ENCODE measurements at regions not wholly inside any gene's neighbourhood (a gene's known extent, or its start where the extent isn't known, plus 50 kb on each side); places are given as distances from the start of the nearest gene placed in this dataset.

DNA sequence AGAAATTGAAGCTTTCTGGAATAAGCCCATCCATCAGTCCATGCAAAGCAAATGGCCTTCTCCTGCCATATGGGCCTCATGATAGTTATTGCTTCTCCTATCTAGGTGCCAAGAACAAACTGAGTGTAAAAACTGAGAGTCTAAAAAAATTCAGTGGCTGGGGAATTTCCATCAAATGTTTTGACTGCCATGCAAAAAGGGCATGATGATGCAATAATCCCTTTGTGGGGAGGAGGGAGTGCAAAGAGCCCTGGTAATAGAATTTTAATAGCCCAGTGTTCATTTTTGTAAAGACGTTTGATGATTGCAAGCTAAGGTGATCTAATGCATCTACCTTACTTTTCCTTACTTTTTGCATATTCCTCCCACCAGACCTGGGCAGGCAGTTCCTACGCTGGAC lies 683.7 kb downstream of the EPM2A start:
- Mint-ChIP-seq H3K4me3 (ENCODE audit: low read depth, unreplicated experiment) (no peak overlapping the region), H3K27me3 (ENCODE audit: unreplicated experiment) (no peaks in the 10 kb centered on the region), H3K27ac (ENCODE audit: unreplicated experiment) (no peak overlapping the region), H3K9me3 (ENCODE audit: low read depth, unreplicated experiment) (no peaks in the 10 kb centered on the region), H3K4me1 (ENCODE audit: low read depth, unreplicated experiment) (no peaks in the 10 kb centered on the region), H3K36me3 (ENCODE audit: insufficient read depth, unreplicated experiment) (no peaks in the 10 kb centered on the region)
- intact Hi-C loops (cut with micrococcal nuclease; ENCODE audit: unreplicated experiment) = no loop called here
- no TSS peak for BruUV-seq (replicated peaks)
- CTCF ChIA-PET = no interaction called here
- no peak for DNase-seq
- TF ChIP-seq, protein P1, sequence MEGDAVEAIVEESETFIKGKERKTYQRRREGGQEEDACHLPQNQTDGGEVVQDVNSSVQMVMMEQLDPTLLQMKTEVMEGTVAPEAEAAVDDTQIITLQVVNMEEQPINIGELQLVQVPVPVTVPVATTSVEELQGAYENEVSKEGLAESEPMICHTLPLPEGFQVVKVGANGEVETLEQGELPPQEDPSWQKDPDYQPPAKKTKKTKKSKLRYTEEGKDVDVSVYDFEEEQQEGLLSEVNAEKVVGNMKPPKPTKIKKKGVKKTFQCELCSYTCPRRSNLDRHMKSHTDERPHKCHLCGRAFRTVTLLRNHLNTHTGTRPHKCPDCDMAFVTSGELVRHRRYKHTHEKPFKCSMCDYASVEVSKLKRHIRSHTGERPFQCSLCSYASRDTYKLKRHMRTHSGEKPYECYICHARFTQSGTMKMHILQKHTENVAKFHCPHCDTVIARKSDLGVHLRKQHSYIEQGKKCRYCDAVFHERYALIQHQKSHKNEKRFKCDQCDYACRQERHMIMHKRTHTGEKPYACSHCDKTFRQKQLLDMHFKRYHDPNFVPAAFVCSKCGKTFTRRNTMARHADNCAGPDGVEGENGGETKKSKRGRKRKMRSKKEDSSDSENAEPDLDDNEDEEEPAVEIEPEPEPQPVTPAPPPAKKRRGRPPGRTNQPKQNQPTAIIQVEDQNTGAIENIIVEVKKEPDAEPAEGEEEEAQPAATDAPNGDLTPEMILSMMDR (IDR thresholded peaks at IDR 0.05; ENCODE audit: unreplicated experiment) = no peak

DNA sequence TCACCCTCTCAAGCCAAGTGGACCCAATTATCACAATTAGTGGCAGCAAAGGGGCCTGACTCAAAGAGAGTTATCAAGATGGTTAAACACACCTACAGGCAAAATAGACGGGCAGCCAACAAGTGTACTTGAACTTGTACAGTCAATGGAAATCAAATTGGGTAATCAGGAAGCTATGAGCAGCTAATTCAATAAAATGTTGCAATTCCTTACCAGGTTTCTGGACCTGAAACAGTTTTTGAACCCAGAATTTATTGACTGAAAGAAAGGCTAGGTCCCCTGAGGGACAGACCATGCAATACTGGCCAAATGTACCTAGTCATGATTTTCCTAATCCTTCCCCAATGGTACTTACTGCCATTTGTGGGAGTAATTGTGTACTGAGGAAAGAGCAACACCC lies 679.8 kb downstream of the EPM2A start:
- no peaks in the 10 kb centered on the region for H3K36me3 Mint-ChIP-seq (ENCODE audit: insufficient read depth, unreplicated experiment)
- CTCF ChIA-PET = no interaction called here
- intact Hi-C loops (cut with micrococcal nuclease; ENCODE audit: unreplicated experiment) = no loop called here

DNA sequence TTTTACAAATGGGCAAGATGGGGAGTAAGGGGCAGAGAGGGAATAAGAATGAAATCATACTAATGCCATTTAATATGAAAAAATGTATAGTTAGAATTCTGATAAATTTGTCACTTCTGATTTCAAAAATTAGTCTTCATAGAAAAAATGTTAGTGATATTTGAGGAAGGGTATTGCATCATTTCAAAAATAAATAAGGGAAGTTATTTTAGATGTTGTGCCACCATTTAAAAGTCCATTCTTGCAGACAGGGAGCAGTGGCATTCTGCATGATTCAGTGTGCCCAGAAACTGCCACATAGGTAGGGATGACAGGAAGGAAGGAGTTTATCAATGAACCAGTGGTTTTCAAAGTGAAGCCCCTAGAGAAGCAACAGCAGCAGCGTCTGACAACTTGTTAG lies 674.6 kb downstream of the EPM2A start:
- DNase-seq = no peak
- BruUV-seq (replicated peaks) = no TSS peak
- CTCF ChIA-PET = no interaction called here
- TF ChIP-seq, protein P1 (IDR thresholded peaks at IDR 0.05; ENCODE audit: unreplicated experiment) = no peak
- H3K36me3 Mint-ChIP-seq (ENCODE audit: insufficient read depth, unreplicated experiment) = no peaks in the 10 kb centered on the region
- H3K9me3 Mint-ChIP-seq (ENCODE audit: low read depth, unreplicated experiment) = no peaks in the 10 kb centered on the region
- H3K27me3 Mint-ChIP-seq (ENCODE audit: unreplicated experiment) = no peaks in the 10 kb centered on the region
- no peak overlapping the region for H3K27ac Mint-ChIP-seq (ENCODE audit: unreplicated experiment)
- intact Hi-C loops (cut with micrococcal nuclease; ENCODE audit: unreplicated experiment) = no loop called here
- peaks cover 9% of the 10 kb centered on the region for H3K4me1 Mint-ChIP-seq (ENCODE audit: low read depth, unreplicated experiment)
- no peak overlapping the region for H3K4me3 Mint-ChIP-seq (ENCODE audit: low read depth, unreplicated experiment)

More for the DNA sequence above, 679.8 kb downstream of the EPM2A start:
- peaks cover 9% of the 10 kb centered on the region for H3K4me1 Mint-ChIP-seq (ENCODE audit: low read depth, unreplicated experiment)
- no peak overlapping the region for H3K4me3 Mint-ChIP-seq (ENCODE audit: low read depth, unreplicated experiment)
- no TSS peak for BruUV-seq (replicated peaks)
- no peaks in the 10 kb centered on the region for H3K9me3 Mint-ChIP-seq (ENCODE audit: low read depth, unreplicated experiment)
- no peaks in the 10 kb centered on the region for H3K27me3 Mint-ChIP-seq (ENCODE audit: unreplicated experiment)
- TF ChIP-seq, protein P1 (IDR thresholded peaks at IDR 0.05; ENCODE audit: unreplicated experiment) = no peak
- H3K27ac Mint-ChIP-seq (ENCODE audit: unreplicated experiment) = no peak overlapping the region
- DNase-seq = no peak

DNA sequence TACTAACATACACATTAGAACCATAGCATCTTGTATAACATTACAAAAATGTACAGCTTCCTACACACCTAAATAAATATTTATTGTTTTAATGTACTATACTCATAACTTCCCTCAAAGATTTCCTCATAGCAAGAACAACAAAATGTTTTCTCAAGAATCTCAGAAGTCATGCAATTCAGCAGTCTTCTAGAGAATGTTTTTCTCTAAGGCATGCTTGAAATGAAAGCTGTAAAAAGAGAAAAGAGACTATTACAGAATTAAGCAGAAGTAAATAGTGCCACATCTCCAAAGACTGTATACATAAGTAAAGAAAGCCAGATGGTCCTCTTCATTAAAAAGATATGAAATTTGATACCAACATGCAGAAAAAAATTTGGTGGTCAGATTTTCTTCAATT lies 672.2 kb downstream of the EPM2A start:
- CTCF ChIA-PET = no interaction called here
- no peak for DNase-seq
- intact Hi-C loops (cut with micrococcal nuclease; ENCODE audit: unreplicated experiment) = no loop called here
- no peaks in the 10 kb centered on the region for H3K36me3 Mint-ChIP-seq (ENCODE audit: insufficient read depth, unreplicated experiment)
- H3K4me1 Mint-ChIP-seq (ENCODE audit: low read depth, unreplicated experiment) = peaks cover 9% of the 10 kb centered on the region
- no peaks in the 10 kb centered on the region for H3K27me3 Mint-ChIP-seq (ENCODE audit: unreplicated experiment)
- no peaks in the 10 kb centered on the region for H3K9me3 Mint-ChIP-seq (ENCODE audit: low read depth, unreplicated experiment)
- H3K4me3 Mint-ChIP-seq (ENCODE audit: low read depth, unreplicated experiment) = no peak overlapping the region
- H3K27ac Mint-ChIP-seq (ENCODE audit: unreplicated experiment) = no peak overlapping the region
- no TSS peak for BruUV-seq (replicated peaks)
- TF ChIP-seq, protein P1 (IDR thresholded peaks at IDR 0.05; ENCODE audit: unreplicated experiment) = no peak

DNA sequence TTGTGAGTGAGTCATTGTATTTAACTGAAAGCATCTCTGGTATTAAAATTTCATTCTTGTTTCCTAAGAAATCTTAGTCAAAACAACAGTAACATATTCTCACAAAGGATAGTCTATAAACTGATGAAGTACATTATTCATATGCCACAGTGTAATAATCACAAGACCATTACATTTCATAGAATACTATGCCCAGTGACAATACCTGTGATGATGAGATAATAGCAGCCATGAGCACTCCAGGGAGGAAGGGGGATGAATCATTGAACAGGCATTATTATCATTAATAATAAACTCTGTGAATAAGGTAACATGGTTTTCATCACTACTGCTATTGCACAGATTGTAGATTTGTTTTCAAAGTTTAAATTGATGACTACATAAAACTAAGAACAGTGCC lies 667.9 kb downstream of the EPM2A start:
- H3K4me1 Mint-ChIP-seq (ENCODE audit: low read depth, unreplicated experiment) = no peaks in the 10 kb centered on the region
- TF ChIP-seq, protein P1 (IDR thresholded peaks at IDR 0.05; ENCODE audit: unreplicated experiment) = no peak

More for the DNA sequence above, 667.9 kb downstream of the EPM2A start:
- CTCF ChIA-PET = no interaction called here
- Mint-ChIP-seq H3K9me3 (ENCODE audit: low read depth, unreplicated experiment) (no peaks in the 10 kb centered on the region), H3K27ac (ENCODE audit: unreplicated experiment) (no peak overlapping the region), H3K36me3 (ENCODE audit: insufficient read depth, unreplicated experiment) (no peaks in the 10 kb centered on the region), H3K27me3 (ENCODE audit: unreplicated experiment) (no peaks in the 10 kb centered on the region), H3K4me3 (ENCODE audit: low read depth, unreplicated experiment) (no peak overlapping the region)
- BruUV-seq (replicated peaks) = no TSS peak
- DNase-seq = no peak
- intact Hi-C loops (cut with micrococcal nuclease; ENCODE audit: unreplicated experiment) = no loop called here
